HG03521 (cell line): ENCODE measurements at regions not wholly inside any gene's neighbourhood (a gene's known extent, or its start where the extent isn't known, plus 50 kb on each side); places are given as distances from the start of the nearest gene placed in this dataset.
"Not testable (repeated sequence)": the region's sequence is repeated elsewhere in the genome, so short reads cannot be mapped to it uniquely, and the experiment has no call there.

Source experiments
- ATAC-seq: cut with Tn5 transposase; IDR thresholded peaks from one replicate; pipeline ENCODE4 v1.9.1; 2021; ENCODE audit warnings: mild to moderate bottlenecking, moderate library complexity; ENCODE audit not compliant: unreplicated experiment

DNA sequence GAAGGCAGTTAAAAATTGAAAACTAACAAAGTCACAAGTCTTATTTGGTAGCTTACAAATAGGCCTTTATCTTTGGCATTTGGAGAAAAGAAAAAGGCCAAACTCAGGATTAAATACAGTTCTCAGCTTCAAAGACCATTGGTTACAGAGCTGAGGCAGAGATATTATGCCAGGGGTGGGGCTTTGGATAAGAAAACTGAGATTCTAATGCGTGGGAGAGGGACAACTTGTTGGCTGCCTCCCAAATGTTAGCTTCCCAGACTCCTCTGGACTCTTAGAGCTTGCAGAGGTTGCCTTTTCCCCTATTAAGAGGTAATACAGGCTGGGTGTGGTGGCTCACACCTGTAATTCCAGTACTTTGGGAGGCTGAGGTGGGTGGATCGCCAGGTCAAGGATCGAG lies 231.8 kb downstream of the SQOR start:
- ATAC-seq, result no peak

DNA sequence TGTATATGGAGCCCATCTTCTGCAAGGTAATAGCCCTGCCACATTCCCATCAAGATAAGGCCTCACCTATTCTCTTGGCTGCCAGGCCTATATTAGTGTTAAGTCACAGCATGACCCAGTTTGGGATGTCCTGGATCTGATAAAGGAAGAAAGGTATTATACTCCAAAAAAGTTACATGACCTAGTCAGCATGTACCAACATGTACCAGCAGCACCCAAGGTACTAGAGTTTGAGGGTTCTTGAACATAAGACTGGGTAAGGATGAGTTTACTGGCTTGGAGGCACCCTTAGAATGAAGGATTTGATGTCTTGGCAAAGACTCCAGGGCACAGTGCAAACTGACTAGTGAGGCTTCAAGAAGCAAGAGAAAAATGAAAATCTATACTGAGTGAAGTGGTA lies 232.5 kb downstream of the SQOR start:
- no peak for ATAC-seq

- ATAC-seq, result no peak
Observed at GRCh38 chr15:45868109-45868691, 233.4 kb downstream of the SQOR start.

GRCh38 chr15:45869034-45869668 lies 234.3 kb downstream of the SQOR start:
- no peak for ATAC-seq

DNA sequence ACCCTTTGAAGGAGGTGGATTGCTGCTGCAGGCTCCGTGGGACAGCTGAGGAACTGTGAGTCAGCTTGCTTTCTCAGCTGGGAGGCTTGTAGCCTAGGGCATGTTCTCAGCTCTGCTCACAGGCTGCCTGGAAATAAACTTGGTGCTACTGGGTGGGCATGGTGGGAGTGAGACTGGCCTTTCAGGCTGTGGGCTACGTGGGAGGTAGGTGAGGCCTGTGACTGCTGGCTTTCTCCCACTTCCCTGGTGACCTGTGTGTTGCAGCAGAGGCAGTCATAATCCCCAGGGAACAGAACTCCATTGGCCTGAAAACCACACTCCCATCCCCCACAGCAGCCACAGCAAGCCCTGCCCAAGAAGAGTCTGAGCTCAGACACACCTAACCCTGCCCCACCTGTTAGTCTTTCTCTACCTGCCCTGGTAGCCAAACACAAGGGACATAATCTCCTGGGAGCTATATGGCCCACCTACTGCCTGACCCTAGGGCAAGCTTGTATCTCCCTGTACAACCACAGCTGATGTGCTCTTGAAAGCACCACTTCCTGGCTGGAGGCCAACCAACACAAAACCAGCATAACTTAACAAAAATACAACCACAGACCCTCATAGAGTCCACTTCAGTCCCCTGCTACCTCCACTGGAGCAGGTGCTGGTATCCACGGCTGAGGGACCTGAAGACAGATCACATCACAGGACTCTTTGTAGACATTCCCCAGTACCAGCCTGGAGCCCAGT lies 236.5 kb downstream of the SQOR start:
- ATAC-seq, result no peak

DNA sequence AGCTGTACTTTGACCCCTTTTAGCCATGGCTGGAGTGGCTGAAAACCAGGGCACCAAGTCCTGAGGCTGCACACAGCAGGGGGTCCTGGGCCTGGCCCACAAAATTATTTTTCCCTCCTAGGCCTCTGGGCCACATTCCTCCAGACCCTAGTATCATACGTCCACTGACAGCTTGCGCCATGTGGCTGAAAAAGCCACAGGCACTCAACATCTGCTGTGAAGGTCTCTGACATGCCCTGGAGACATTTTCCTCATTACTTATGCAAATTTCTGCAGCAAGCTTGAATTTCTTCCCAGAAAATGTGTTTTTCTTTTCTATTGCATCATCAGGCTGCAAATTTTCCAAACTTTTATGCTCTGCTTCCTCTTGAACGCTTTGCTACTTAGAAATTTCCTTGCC lies 239.0 kb downstream of the SQOR start:
- no peak for ATAC-seq

DNA sequence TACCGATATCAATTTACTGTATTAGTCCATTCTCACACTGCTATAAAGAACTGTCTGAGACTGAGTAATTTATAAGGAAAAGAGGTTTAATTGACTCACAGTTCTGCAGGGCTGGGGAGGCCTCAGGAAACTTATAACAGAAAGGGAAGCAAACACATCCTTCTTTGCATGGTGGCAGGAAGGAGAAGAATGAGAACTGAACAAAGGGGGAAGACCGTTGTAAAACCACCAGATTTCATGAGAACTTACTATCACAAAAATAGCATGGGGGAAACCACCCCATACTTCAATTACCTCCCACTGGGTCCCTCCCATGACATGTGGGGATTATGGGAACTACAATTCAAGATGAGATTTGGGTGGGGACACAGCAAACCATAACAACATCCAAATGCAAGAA lies 239.7 kb downstream of the SQOR start:
- ATAC-seq, result not testable (repeated sequence)

DNA sequence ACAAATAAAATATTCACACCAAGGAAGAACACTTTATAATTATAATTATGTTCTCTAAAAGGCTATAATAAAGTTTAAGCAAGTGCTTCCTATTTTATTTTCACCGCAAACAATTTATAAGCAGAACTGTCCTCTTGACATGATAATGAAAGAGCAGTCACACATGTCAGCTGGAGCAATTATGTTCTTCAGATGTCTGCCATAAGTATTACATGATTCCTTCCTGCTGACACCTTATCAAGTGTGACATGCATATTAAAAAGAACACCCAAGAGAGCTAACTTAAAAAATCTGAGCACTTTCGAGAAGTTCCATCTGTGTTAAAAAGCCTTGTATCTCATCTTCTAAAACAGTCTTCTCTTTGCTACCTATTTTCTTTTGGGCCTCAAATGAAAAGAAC lies 249.5 kb downstream of the SQOR start:
- ATAC-seq, result no peak

- no peak for ATAC-seq
Observed at GRCh38 chr15:45884755-45885445, 250.1 kb downstream of the SQOR start.

- no peak for ATAC-seq
Observed at GRCh38 chr15:45885801-45886200, 251.0 kb downstream of the SQOR start.

- no peak for ATAC-seq
Observed at GRCh38 chr15:45891766-45892165, 256.9 kb downstream of the SQOR start.

DNA sequence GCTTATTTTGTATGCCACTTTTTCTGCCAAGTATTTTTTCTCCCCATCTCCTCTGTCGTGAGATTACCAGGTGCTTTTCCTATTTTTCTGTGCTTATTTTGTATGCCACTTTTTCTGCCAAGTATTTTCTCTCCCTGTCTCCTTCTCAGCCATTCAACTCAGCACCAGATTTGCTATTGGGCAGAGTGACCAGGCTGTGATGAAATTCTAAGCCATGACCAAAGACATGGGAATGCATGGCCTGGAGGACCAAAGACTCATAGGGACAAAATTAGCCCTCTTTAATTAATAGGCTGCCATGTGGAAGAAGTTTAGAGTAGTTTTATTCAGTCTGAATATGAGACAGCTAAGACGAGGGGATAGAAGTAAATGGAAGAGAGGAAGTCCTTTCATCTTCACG lies 257.4 kb downstream of the SQOR start:
- no peak for ATAC-seq

DNA sequence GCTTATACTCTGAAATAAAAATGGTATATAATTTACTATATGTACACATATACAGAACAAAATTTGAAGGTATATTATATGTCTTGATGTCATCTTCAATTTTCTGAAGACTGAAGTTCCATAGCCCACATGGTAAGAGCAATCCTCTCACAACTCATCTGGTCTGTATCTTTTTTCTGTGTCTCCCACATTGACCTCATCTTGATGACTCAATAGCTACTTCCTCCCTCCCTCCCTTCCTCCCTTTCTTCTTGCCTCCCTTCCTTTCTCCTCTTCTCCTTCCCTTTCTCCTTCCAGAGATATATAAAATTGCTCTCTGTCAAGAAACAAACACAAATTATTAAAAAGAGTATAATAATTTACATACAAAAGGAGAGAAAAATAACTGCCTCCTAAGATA lies 268.5 kb downstream of the SQOR start:
- ATAC-seq, result no peak

DNA sequence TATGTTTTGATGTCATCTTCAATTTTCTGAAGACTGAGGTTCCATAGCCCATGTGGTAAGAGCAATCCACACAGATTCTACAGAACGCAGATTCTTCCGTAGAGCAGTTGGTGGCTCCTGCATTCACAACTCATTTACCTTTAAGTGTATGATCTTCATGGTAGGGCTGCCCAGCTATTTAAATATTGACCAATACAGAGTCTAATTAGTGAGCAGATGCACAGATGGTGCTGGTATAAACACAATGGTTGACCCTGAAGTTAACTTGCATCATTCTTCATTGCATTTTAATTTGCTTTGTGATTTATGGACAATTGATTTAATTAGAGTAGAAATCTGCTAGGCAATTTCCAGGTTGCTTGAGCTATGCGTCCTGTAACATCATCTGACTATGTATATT lies 269.2 kb downstream of the SQOR start:
- ATAC-seq, result no peak

GRCh38 chr15:45906230-45906629 lies 271.4 kb downstream of the SQOR start:
- ATAC-seq, result no peak

DNA sequence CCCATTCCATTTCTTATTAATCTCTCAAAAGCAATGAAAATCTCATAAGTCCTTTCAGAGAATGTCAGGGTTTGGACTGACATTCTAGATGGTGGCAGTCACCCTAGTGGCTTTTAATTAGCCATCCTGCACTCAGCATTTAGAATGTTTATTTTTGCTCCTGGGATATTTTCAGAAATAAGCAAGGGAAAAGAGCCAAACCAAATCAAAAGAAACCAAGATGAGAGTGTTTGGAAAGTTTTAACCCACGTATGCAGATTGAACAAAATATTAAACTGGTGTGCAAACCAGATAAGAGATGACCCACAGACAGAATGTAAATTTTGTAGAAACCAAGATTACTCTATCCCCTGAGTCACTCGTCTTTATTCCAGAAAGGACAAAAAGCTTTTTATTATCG lies 275.8 kb downstream of the SQOR start:
- ATAC-seq, result no peak

DNA sequence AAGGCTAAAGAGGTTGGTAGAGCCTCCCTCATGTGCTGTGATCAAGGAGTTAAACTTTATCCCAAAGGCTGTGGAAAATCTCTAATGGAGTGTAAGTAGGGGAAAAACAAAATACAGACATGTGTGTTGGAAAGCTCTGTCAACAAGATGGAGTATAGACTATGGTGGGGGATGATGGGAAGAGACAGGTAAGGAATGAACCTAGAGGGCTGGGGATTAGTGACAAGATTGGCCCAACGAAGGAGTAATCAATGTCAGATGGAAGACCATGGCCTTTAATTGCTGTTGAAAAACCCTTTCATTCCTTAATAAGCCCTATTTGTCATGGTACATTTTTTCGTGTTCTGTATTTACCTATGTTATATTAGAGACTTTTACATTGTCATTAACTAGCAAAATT lies 278.6 kb downstream of the SQOR start:
- ATAC-seq, result no peak

DNA sequence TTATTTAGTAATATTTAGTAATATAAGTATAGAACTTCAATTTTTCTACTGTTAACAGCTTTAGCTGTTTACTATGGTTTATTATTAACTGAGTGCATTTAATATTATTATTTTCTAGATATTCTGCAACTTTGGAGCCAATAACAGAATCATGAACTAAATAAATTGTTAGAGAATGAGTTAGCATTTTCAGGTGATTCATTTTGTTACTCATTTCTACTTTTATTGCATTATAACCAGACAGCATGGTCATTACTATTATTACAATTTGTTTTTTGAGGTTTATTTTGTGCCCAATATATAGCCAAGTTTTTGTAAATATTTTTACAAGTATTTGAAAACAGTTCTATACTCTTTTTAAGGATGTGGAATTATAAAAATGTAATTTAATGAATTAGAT lies 279.6 kb downstream of the SQOR start:
- ATAC-seq, result no peak

DNA sequence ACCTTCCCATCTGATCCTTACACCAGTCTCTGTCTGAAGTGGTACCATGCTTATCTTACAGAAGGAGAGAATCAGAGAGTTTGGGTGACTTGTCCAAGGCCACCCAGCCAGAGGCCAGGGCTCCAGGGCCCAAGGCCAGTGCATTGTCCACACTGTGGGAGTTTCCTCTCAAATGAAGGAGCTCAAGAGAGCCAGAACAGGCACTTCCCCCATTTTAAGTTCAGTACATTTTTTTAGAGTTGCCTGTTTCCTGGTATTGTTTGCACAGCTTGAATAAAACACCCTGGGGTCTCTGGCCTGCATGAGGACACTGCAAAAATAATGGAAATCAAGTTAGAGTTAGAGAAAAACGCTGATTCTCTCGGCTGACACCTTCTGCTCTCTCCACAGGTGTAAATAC lies 284.0 kb downstream of the SQOR start:
- no peak for ATAC-seq

DNA sequence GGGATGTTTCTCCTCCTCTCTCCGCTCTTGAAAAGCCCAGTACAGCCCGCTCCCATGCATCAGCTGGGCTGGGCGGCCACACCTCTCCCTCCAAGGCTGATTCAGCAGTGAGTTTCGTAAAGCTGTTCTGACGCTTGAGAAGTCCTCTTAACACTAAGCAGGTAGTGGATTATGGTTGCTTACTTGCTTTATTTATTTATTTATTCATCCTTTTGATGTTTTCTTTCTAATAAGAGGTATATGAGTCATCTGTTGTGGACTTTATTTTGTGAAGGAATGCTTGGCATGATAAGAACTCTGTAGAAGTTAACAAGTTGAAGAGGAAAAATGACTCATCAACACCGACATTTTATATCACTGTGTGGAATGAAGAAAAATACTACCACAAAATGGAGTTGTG lies 285.0 kb downstream of the SQOR start:
- no peak for ATAC-seq

GRCh38 chr15:45921376-45921775 lies 286.5 kb downstream of the SQOR start:
- ATAC-seq, result no peak

- no peak for ATAC-seq
Observed at GRCh38 chr15:45921978-45922377, 287.1 kb downstream of the SQOR start.
